ENCODE measurements at regions not wholly inside any gene's neighbourhood (a gene's known extent, or its start where the extent isn't known, plus 50 kb on each side); places are given as distances from the start of the nearest gene placed in this dataset.

- no peak for TF ChIP-seq CTCF (IDR thresholded peaks at IDR 0.05; ENCODE audit: low read depth, low read length)
- no peak overlapping the region for H3K4me3 ChIP-seq (ENCODE audit: low read depth, low read length)
These were observed 185.5 kb downstream of the FOXL1 start for GRCh38 chr16:86763819-86764218.

- H3K4me3 ChIP-seq (ENCODE audit: low read depth, low read length) = no peak overlapping the region
- no peak for TF ChIP-seq CTCF (IDR thresholded peaks at IDR 0.05; ENCODE audit: low read depth, low read length)
These were observed 186.2 kb downstream of the FOXL1 start for GRCh38 chr16:86764551-86764950.

GRCh38 chr16:86765389-86766026 lies 187.2 kb downstream of the FOXL1 start:
- H3K4me3 ChIP-seq (ENCODE audit: low read depth, low read length) = no peak overlapping the region
- no peak for TF ChIP-seq CTCF (IDR thresholded peaks at IDR 0.05; ENCODE audit: low read depth, low read length)

GRCh38 chr16:86766700-86767099 lies 188.4 kb downstream of the FOXL1 start:
- TF ChIP-seq CTCF (IDR thresholded peaks at IDR 0.05; ENCODE audit: low read depth, low read length) = no peak

GRCh38 chr16:86768228-86768791 lies 190.0 kb downstream of the FOXL1 start:
- TF ChIP-seq CTCF (IDR thresholded peaks at IDR 0.05; ENCODE audit: low read depth, low read length) = no peak
- H3K4me3 ChIP-seq (ENCODE audit: low read depth, low read length) = no peak overlapping the region

More at GRCh38 chr16:86766700-86767099, 188.4 kb downstream of the FOXL1 start:
- H3K4me3 ChIP-seq (ENCODE audit: low read depth, low read length) = no peak overlapping the region

GRCh38 chr16:86768999-86769398 lies 190.7 kb downstream of the FOXL1 start:
- no peak overlapping the region for H3K4me3 ChIP-seq (ENCODE audit: low read depth, low read length)
- no peak for TF ChIP-seq CTCF (IDR thresholded peaks at IDR 0.05; ENCODE audit: low read depth, low read length)
